ENCODE measurements at regions not wholly inside any gene's neighbourhood (a gene's known extent, or its start where the extent isn't known, plus 50 kb on each side); places are given as distances from the start of the nearest gene placed in this dataset.

GRCh38 chr5:8386719-8387288 is 517.9 kb downstream of the MTRR start:
- no peak for TF ChIP-seq ZNF8 (CRISPR knock-in tag; IDR thresholded peaks at IDR 0.05)
- TF ChIP-seq RARB (CRISPR knock-in tag; IDR thresholded peaks at IDR 0.05) = no peak
- no peak for TF ChIP-seq GLIS3 (CRISPR knock-in tag; IDR thresholded peaks at IDR 0.05)
- no peak for TF ChIP-seq ZFP30 (CRISPR knock-in tag; IDR thresholded peaks at IDR 0.05)
- TF ChIP-seq ZC3H10 (CRISPR knock-in tag; IDR thresholded peaks at IDR 0.05) = no peak
- no peak for TF ChIP-seq SNAI2 (CRISPR knock-in tag; IDR thresholded peaks at IDR 0.05)
- TF ChIP-seq PATZ1 (CRISPR knock-in tag; IDR thresholded peaks at IDR 0.05; ENCODE audit: borderline replicate concordance) = no peak
- TF ChIP-seq ESRRG (CRISPR knock-in tag; IDR thresholded peaks at IDR 0.05) = no peak

All from SK-N-SH treated with all-trans-retinoic acid at 6 μM for 48 hours (cell line).